ENCODE measurements at regions not wholly inside any gene's neighbourhood (a gene's known extent, or its start where the extent isn't known, plus 50 kb on each side); places are given as distances from the start of the nearest gene placed in this dataset.

DNA sequence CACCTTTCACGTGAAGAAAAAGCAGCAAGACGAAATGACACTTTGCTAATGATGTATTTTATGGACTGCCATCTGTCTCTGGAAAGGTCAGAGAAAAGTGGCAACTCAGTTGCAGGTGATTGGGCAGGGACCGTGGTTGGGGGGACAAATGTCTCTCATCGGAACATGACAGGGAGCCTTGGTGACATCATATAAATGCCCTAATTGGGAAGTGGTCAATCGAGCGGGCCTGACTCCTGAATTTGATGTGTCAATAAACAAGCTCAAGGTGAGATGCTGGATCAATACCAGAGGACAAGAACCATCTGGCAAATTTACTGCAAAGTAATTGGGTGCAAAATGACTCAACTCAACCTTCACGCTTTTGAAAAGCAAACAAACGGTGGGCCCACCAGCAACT is 151.9 kb upstream of the SKOR2 start:
- 31 to 39% (median 35%) methylated on average over 8 of the region's 8 CpGs for WGBS, 3 donors
- ATAC-seq = no peak

DNA sequence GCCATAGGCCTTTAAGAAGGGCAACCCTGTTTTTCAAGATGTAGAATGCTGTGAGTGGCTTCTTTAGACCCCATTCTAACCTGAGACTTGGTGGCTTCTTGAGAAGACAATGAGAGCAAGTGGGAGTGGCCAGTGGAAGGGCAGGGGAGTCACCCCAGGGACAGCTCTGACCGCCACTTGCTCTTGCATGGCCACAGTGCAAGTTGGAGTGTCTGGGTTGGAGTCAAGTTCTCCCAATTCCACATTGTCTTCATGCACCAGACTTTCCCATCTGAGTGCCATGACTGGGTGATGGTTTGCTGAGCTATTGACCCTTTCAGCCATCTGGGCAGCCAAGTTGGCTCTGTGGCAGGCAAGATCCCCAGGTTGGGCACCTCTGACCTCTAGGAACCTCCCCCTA is 148.0 kb upstream of the SKOR2 start:
- Histone ChIP-seq H3K4me1 (no peaks in the 10 kb centered on the region), H3K4me3 (no peak overlapping the region), H3K9me3 (no peaks in the 10 kb centered on the region), H3K36me3 (ENCODE audit: insufficient read depth in 1 of 2, low read depth in 1 of 2) (no peaks in the 10 kb centered on the region), H3K27ac (no peak overlapping the region), H3K27me3 (ENCODE audit: insufficient read depth in 3 of 3, low read length in 2 of 3) (peaks cover 0 to 6% (median 1%) of the 10 kb centered on the region in 3 donors)
- DNase-seq = no peak
- no peak for ATAC-seq
- TF ChIP-seq, protein P1, sequence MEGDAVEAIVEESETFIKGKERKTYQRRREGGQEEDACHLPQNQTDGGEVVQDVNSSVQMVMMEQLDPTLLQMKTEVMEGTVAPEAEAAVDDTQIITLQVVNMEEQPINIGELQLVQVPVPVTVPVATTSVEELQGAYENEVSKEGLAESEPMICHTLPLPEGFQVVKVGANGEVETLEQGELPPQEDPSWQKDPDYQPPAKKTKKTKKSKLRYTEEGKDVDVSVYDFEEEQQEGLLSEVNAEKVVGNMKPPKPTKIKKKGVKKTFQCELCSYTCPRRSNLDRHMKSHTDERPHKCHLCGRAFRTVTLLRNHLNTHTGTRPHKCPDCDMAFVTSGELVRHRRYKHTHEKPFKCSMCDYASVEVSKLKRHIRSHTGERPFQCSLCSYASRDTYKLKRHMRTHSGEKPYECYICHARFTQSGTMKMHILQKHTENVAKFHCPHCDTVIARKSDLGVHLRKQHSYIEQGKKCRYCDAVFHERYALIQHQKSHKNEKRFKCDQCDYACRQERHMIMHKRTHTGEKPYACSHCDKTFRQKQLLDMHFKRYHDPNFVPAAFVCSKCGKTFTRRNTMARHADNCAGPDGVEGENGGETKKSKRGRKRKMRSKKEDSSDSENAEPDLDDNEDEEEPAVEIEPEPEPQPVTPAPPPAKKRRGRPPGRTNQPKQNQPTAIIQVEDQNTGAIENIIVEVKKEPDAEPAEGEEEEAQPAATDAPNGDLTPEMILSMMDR (IDR thresholded peaks at IDR 0.05) = no peak
- intact Hi-C loops (cut with DNase I) = no loop called here
- WGBS, 3 donors = 58 to 72% (median 64%) methylated on average over 1 of the region's 1 CpG

More for the DNA sequence above, 151.9 kb upstream of the SKOR2 start:
- intact Hi-C loops (cut with DNase I) = no loop called here
- TF ChIP-seq, protein P1 (IDR thresholded peaks at IDR 0.05) = no peak
- Histone ChIP-seq H3K27me3 (ENCODE audit: insufficient read depth in 3 of 3, low read length in 2 of 3) (peaks cover 0 to 1% (median 0%) of the 10 kb centered on the region in 3 donors), H3K4me3 (no peak overlapping the region), H3K36me3 (ENCODE audit: insufficient read depth in 1 of 2, low read depth in 1 of 2) (no peaks in the 10 kb centered on the region), H3K27ac (no peak overlapping the region), H3K9me3 (no peaks in the 10 kb centered on the region), H3K4me1 (no peaks in the 10 kb centered on the region)
- DNase-seq = no peak

DNA sequence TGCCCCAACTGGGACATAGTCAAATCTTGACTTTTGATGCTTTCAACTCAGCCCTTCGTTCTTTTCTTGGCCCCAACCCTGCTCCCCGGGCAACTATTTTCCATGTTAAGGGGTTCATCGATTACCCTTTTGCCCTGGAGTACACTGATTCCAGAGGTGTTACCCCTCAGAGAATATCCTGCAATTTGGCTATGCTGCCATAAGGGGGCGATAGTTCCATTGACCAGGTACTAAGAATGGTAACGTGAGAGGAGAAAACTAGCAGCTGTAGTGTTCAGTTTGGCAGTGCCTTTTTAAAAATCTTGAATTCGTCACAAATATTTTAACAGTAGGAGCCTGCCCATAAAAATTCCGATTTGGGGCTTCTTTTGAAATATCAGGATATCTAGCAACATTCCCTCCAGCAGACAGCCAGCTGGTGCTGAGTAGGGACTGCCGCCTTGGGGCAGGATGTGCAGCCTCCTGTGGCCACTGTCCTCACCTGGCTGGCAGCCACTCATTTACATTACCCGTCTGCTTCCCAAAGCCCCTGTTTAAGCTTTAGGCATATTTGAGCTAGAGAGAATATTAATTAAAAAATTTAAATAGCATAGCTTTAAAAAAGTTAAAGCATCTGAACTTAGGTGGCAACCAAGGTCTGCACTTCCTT is 146.3 kb upstream of the SKOR2 start:
- Histone ChIP-seq H3K27ac (no peak overlapping the region), H3K4me1 (no peaks in the 10 kb centered on the region), H3K36me3 (ENCODE audit: insufficient read depth in 1 of 2, low read depth in 1 of 2) (no peaks in the 10 kb centered on the region), H3K27me3 (ENCODE audit: insufficient read depth in 3 of 3, low read length in 2 of 3) (peaks cover 1 to 6% (median 3%) of the 10 kb centered on the region in 3 donors), H3K4me3 (no peak overlapping the region), H3K9me3 (no peaks in the 10 kb centered on the region)
- 27 to 29% (median 29%) methylated on average over 9 of the region's 9 CpGs for WGBS, 3 donors
- TF ChIP-seq, protein P1 (IDR thresholded peaks at IDR 0.05) = no peak
- ATAC-seq (no peak), DNase-seq (no peak)
- intact Hi-C loops (cut with DNase I) = no loop called here

DNA sequence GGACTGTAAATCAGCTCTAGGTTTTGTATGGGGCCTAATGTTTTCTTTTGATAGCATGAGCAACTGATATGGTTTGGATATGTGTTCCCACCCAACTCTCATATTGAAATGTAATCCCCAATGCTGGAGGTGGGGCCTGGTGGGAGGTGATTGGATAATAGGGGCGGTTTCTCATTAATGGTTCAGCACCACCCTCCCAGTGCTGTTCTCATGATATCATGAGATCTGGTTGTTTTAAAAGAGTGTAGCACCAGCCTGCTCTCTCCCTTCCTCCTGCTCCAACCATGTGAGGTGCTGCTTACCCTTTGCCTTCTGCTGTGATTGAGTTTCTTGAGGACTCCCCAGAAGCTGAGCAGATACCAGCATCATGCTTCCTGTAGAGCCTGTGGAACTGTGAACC is 140.2 kb upstream of the SKOR2 start:
- DNase-seq (no peak), ATAC-seq (no peak)
- no peaks in the 10 kb centered on the region for H3K9me3 ChIP-seq
- H3K36me3 ChIP-seq (ENCODE audit: insufficient read depth in 1 of 2, low read depth in 1 of 2) = no peaks in the 10 kb centered on the region
- intact Hi-C loops (cut with DNase I) = no loop called here
- TF ChIP-seq, protein P1 (IDR thresholded peaks at IDR 0.05) = no peak
- H3K4me1 ChIP-seq = no peaks in the 10 kb centered on the region
- H3K27me3 ChIP-seq (ENCODE audit: insufficient read depth in 3 of 3, low read length in 2 of 3) = peaks cover 0 to 6% (median 3%) of the 10 kb centered on the region in 3 donors
- no peak overlapping the region for H3K4me3 ChIP-seq
- WGBS, 3 donors = 81 to 84% (median 83%) methylated on average over 1 of the region's 1 CpG
- H3K27ac ChIP-seq = no peak overlapping the region

Data from psoas muscle (tissue), 7 donors.